ENCODE measurements at regions not wholly inside any gene's neighbourhood (a gene's known extent, or its start where the extent isn't known, plus 50 kb on each side); places are given as distances from the start of the nearest gene placed in this dataset.

GRCh38 chr4:106687026-106687425 is 318.4 kb upstream of the GIMD1 start:
- H3K4me2 ChIP-seq (replicated peaks; ENCODE audit: extremely low read depth, low read length, poor library complexity, severe bottlenecking): no peak overlapping the region
- H3K79me2 ChIP-seq (ENCODE audit: insufficient read depth, low read length): no peaks in the 10 kb centered on the region
- H3K9me3 ChIP-seq (replicated peaks in 1 of 2; ENCODE audit: control insufficient read depth in 1 of 2, insufficient read depth in 1 of 2, low read length in 2 of 2): no peaks in the 10 kb centered on the region
- H3K36me3 Mint-ChIP-seq: no peaks in the 10 kb centered on the region
- H3K4me1 Mint-ChIP-seq: peaks cover 10% of the 10 kb centered on the region
- H2AFZ ChIP-seq (ENCODE audit: insufficient read depth, low read depth, low read length, poor library complexity, severe bottlenecking): no peak overlapping the region
- no peaks in the 10 kb centered on the region for H3K36me3 ChIP-seq (replicated peaks in 1 of 2; ENCODE audit: control insufficient read depth in 1 of 2, insufficient read depth in 2 of 2, low read length in 2 of 2)
- H4K20me1 ChIP-seq (ENCODE audit: insufficient read depth, low read length): no peaks in the 10 kb centered on the region
- no peak overlapping the region for H3K4me3 ChIP-seq (replicated peaks in 1 of 3; ENCODE audit: low read depth in 2 of 3, low read length in 3 of 3)
- H3K4me3 Mint-ChIP-seq: no peak overlapping the region
- TF ChIP-seq CTCF (IDR thresholded peaks at IDR 0.05): no peak
- H3K27ac Mint-ChIP-seq: no peak overlapping the region
- H3K27ac ChIP-seq (ENCODE audit: low read depth in 1 of 2, low read length in 2 of 2): no peak overlapping the region
- peaks cover 0 to 2% (median 0%) of the 10 kb centered on the region in 3 donors for H3K27me3 Mint-ChIP-seq (ENCODE audit: low read depth in 3 of 3)
- no peaks in the 10 kb centered on the region for H3K27me3 ChIP-seq (ENCODE audit: control insufficient read depth in 2 of 2, insufficient read depth in 2 of 2, low read length in 2 of 2)
- intact Hi-C loops (cut with micrococcal nuclease): no loop called here
- H3K9me3 Mint-ChIP-seq: peaks cover 0 to 5% (median 3%) of the 10 kb centered on the region in 7 donors
- no peak for DNase-seq
- H3K4me1 ChIP-seq (ENCODE audit: control insufficient read depth in 1 of 2, insufficient read depth in 2 of 2, low read length in 2 of 2): peaks cover 9 to 12% of the 10 kb centered on the region in 2 donors
- H3K9ac ChIP-seq (ENCODE audit: insufficient read depth, low read length, poor library complexity, severe bottlenecking): no peak overlapping the region

DNA sequence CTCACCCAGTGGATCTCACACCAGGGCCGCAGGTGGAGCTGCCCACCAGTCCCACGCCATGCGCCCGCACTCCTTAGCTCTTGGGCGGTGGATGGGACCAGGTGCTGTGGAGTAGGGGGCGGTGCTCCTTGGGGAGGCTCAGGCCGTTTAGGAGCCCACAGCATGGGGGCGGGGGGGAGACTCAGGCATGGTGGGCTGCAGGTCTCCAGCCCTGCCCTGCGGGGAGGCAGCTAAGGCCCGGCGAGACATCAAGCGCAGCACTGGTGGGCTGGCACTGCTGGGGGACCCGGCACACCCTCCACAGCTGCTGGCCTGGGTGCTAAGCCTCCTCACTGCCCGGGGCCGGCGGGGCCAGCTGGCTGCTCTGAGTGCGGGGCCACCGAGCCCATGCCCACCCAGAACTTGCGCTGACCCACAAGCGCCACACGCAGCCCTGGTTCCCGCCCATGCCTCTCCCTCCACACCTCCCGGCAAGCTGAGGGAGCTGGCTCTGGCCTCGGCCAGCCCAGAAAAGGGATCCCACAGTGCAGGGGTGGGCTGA is 312.9 kb upstream of the GIMD1 start:
- no peak overlapping the region for H3K4me3 ChIP-seq (replicated peaks in 1 of 3; ENCODE audit: low read depth in 2 of 3, low read length in 3 of 3)
- no peak overlapping the region for H2AFZ ChIP-seq (ENCODE audit: insufficient read depth, low read depth, low read length, poor library complexity, severe bottlenecking)
- no peak overlapping the region for H3K4me3 Mint-ChIP-seq
- no peak overlapping the region for H3K27ac ChIP-seq (ENCODE audit: low read depth in 1 of 2, low read length in 2 of 2)
- no peak overlapping the region for H3K4me2 ChIP-seq (replicated peaks; ENCODE audit: extremely low read depth, low read length, poor library complexity, severe bottlenecking)
- intact Hi-C loops (cut with micrococcal nuclease): no loop called here
- DNase-seq: no peak
- peaks cover 25 to 28% of the 10 kb centered on the region in 2 donors for H3K4me1 ChIP-seq (ENCODE audit: control insufficient read depth in 1 of 2, insufficient read depth in 2 of 2, low read length in 2 of 2)
- H3K79me2 ChIP-seq (ENCODE audit: insufficient read depth, low read length): no peaks in the 10 kb centered on the region
- no peaks in the 10 kb centered on the region for H4K20me1 ChIP-seq (ENCODE audit: insufficient read depth, low read length)
- H3K9me3 ChIP-seq (replicated peaks in 1 of 2; ENCODE audit: control insufficient read depth in 1 of 2, insufficient read depth in 1 of 2, low read length in 2 of 2): no peaks in the 10 kb centered on the region
- H3K27me3 Mint-ChIP-seq (ENCODE audit: low read depth in 3 of 3): no peaks in the 10 kb centered on the region
- 88% methylated on average over 24 of the region's 24 CpGs for WGBS (ENCODE audit: insufficient coverage)
- no peak overlapping the region for H3K27ac Mint-ChIP-seq
- H3K36me3 ChIP-seq (replicated peaks in 1 of 2; ENCODE audit: control insufficient read depth in 1 of 2, insufficient read depth in 2 of 2, low read length in 2 of 2): no peaks in the 10 kb centered on the region
- no peaks in the 10 kb centered on the region for H3K36me3 Mint-ChIP-seq
- H3K27me3 ChIP-seq (ENCODE audit: control insufficient read depth in 2 of 2, insufficient read depth in 2 of 2, low read length in 2 of 2): no peaks in the 10 kb centered on the region
- no peak for TF ChIP-seq CTCF (IDR thresholded peaks at IDR 0.05)
- H3K9me3 Mint-ChIP-seq: peaks cover 0 to 10% (median 1%) of the 10 kb centered on the region in 7 donors
- H3K9ac ChIP-seq (ENCODE audit: insufficient read depth, low read length, poor library complexity, severe bottlenecking): no peak overlapping the region
- peaks cover 26% of the 10 kb centered on the region for H3K4me1 Mint-ChIP-seq
